Motor neuron (in vitro differentiated cells): ENCODE measurements at regions not wholly inside any gene's neighbourhood (a gene's known extent, or its start where the extent isn't known, plus 50 kb on each side); places are given as distances from the start of the nearest gene placed in this dataset.
A peak's percentile ranks its signal among the peaks of the same experiment; 100 is the strongest.
"Not testable (repeated sequence)": the region's sequence is repeated elsewhere in the genome, so short reads cannot be mapped to it uniquely, and the experiment has no call there.

Source experiments
- ATAC-seq, 8 experiments: fragments of 200-7000 bp; cut with Tn5 transposase; replicated peaks in 6 of 8; 2 replicates each; pipeline ENCODE4 v1.8.0; 2021; ENCODE audit warnings: mild to moderate bottlenecking in 8 of 8, moderate library complexity in 8 of 8
- H3K27ac ChIP-seq, 2 donors: fragments of 250-450 bp; sonication (Bioruptor Pico); 2 replicates each; pipeline ENCODE4 v1.9.0; 2021; ENCODE audit warnings: antibody characterized with exemption in 2 of 2, mild to moderate bottlenecking in 2 of 2, moderate library complexity in 1 of 2
- H3K4me1 ChIP-seq, 2 donors: fragments of 250-450 bp; sonication (Bioruptor Pico); replicated peaks in 1 of 2; 2 replicates each; pipeline ENCODE4 v1.6.1; 2021; ENCODE audit warnings: antibody characterized with exemption in 2 of 2, mild to moderate bottlenecking in 2 of 2, moderate library complexity in 1 of 2
- H3K4me3 ChIP-seq, 5 donors: fragments of 250-450 bp; sonication (Bioruptor Pico); 2 replicates each; pipeline ENCODE4 v1.9.0; 2021; ENCODE audit warnings: antibody characterized with exemption in 5 of 5, mild to moderate bottlenecking in 5 of 5, moderate library complexity in 4 of 5
- WGBS, 10 experiments: fragments of 450-650 bp; shearing (Covaris generic); methylation state at CpG; one replicate each; pipeline ENCODE4 v1.0.0; 2022; 5-methylcytosine and 5-hydroxymethylcytosine counted together
- in situ Hi-C, 9 experiments: fragments of 400-800 bp; cut with MboI; loops; one replicate each; pipeline ENCODE4 v1.15.0; 2021; ENCODE audit warnings: low sequenced_read_pairs in 9 of 9, low pct_unique_long_range_greater_than_20kb in 2 of 9; ENCODE audit not compliant: unreplicated experiment in 9 of 9

- in situ Hi-C loops = loop anchor here in 6 of 9 experiments (10.0 to 25.0 kb wide), 4 partner anchors 125 to 203 kb away; partner anchors contain the start of gene APC (in 3 of the 6)
- WGBS, 10 experiments = 57 to 100% (median 100%) methylated on average over 1 to 2 of the region's 2 CpGs; no CpG with 5 or more reads in 3 of the 10 experiments
These were observed 140.4 kb upstream of the EPB41L4A start for GRCh38 chr5:112559501-112559900.

DNA sequence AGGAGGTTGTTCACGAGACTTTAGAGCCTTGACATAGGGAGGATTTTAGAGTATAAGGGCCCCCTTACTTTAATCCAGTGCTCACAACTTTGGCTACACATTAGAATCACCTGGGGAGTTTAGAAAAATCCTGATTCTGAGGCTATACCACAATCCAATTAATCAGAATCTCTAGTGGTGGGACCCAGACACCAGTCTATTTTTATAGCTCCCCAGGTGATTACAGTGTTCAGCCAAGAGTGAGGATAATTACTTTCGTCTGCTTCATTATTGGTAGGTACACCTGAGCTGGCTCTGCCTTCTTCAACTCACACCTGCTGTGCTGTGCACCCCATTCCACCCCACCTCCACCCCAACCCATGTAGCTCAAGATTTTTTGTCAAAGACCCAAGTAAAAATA, 141.3 kb upstream of the EPB41L4A start:
- no peak for ATAC-seq
- Histone ChIP-seq H3K4me1 (no peaks in the 10 kb centered on the region), H3K27ac (no peak overlapping the region), H3K4me3 (no peak overlapping the region)
- WGBS, 10 experiments = 40 to 100% (median 75%) methylated on average over 1 to 2 of the region's 2 CpGs; no CpG with 5 or more reads in 3 of the 10 experiments
- in situ Hi-C loops = loop anchor here in 4 of 9 experiments (25.0 kb wide), 2 partner anchors 177 to 202 kb away; partner anchors contain the start of gene APC (in 3 of the 4)

More at GRCh38 chr5:112559501-112559900, 140.4 kb upstream of the EPB41L4A start:
- H3K4me1 ChIP-seq, H3K4me3 ChIP-seq, H3K27ac ChIP-seq, ATAC-seq: not testable (repeated sequence)

DNA sequence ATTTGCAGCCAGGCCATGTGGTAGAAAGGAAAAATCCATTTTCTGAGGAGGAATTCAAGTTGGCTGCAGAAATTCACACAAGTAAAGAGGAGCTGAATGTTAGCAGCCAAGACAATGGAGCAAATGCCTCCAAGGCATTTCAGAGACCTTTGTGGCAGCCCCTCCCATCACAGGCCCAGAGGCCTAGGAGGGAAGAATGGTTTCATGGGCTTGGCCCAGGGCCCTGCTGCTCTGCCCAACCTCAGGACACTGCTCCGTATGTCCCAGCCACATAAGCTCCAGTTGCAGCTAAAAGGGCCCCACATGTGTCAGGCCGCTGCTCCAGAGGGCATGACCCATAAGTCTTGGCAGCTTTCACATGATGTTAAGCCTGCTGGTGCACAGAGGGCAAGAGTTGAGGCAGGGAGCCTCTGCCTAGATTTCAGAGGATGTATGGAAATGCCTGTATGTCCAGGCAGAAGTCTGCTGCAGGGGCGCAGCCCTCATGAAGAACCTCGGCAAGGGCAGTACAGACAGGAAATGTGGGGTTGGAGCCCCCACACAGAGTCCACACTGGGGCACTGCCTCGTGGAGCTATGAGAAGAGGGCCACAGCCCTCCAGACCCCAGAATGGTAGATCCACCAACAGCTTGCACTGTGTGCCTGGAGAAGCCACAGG, 144.2 kb upstream of the EPB41L4A start:
- WGBS, 10 experiments = 0 to 100% (median 50%) methylated on average over 1 to 3 of the region's 5 CpGs; no CpG with 5 or more reads in 5 of the 10 experiments
- no peak for ATAC-seq
- in situ Hi-C loops = loop anchor here in 4 of 9 experiments (25.0 kb wide), 2 partner anchors 174 to 199 kb away; partner anchors contain the start of gene APC (in 3 of the 4)
- no peak overlapping the region for H3K27ac ChIP-seq
- H3K4me3 ChIP-seq = no peak overlapping the region
- H3K4me1 ChIP-seq = no peaks in the 10 kb centered on the region

GRCh38 chr5:112566251-112566650, 147.2 kb upstream of the EPB41L4A start:
- in situ Hi-C loops = loop anchor here in 4 of 9 experiments (25.0 kb wide), 2 partner anchors 171 to 196 kb away; partner anchors contain the start of gene APC (in 3 of the 4)
- H3K27ac ChIP-seq = no peak overlapping the region
- H3K4me1 ChIP-seq = no peaks in the 10 kb centered on the region
- H3K4me3 ChIP-seq = no peak overlapping the region
- no peak for ATAC-seq
- 89 to 100% (median 95%) methylated on average over 1 of the region's 1 CpG; no CpG with 5 or more reads in 6 of the 10 experiments for WGBS, 10 experiments

DNA sequence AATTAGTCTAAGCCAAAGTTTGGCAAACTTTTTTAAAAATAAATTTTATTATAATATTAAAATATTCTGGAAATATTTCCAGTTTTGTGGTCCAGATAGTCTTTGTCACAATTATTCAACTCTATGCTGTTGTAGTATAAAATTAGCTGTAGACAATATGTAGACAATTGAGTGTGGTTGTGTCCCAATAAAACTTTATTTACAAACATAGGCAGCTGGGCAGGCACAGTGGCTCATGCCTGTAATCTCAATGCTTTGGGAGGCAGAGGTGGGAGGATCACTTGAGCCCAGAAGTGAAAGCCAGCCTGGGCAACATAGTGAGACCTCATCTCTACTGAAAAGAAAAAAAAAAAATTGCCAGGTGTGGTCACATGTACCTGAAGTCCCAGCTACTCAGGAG, 150.5 kb upstream of the EPB41L4A start:
- in situ Hi-C loops = loop anchor here in 4 of 9 experiments (25.0 kb wide), 2 partner anchors 168 to 193 kb away; partner anchors contain the start of gene APC (in 3 of the 4)
- H3K4me3 ChIP-seq = no peak overlapping the region
- no peak overlapping the region for H3K27ac ChIP-seq
- no peaks in the 10 kb centered on the region for H3K4me1 ChIP-seq
- no peak for ATAC-seq

- 50 to 100% (median 90%) methylated on average over 1 to 2 of the region's 4 CpGs; no CpG with 5 or more reads in 7 of the 10 experiments for WGBS, 10 experiments
- in situ Hi-C loops = loop anchor here in 4 of 9 experiments (25.0 kb wide), 2 partner anchors 166 to 191 kb away; partner anchors contain the start of gene APC (in 3 of the 4)
- no peak overlapping the region for H3K27ac ChIP-seq
- no peak for ATAC-seq
- H3K4me1 ChIP-seq = peaks cover 0 to 3% of the 10 kb centered on the region in 2 donors
- H3K4me3 ChIP-seq = no peak overlapping the region
These were observed 151.8 kb upstream of the EPB41L4A start for GRCh38 chr5:112570708-112571444.

DNA sequence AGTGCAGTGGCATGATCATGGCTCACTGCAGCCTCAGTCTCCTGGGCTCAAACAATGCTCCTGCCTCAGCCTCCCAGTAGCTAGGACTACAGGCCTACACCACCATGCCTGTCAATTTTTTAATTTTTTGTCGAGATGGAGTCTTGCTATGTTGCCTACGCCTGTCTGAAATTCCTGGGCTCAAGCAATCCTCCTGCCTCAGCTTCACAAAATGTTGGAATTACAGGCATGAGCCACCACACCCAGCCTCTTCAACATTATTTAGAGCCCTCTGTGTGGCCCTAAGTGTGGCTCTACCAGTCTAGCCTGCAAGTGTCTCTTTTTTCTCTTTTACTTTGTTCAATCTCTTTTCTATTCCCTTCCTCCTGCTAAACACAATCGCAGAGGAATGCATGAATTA, 154.4 kb upstream of the EPB41L4A start:
- Histone ChIP-seq H3K4me3 (no peak overlapping the region), H3K4me1 (peaks cover 0 to 3% of the 10 kb centered on the region in 2 donors), H3K27ac (no peak overlapping the region)
- in situ Hi-C loops = loop anchor here in 4 of 9 experiments (25.0 kb wide), 2 partner anchors 164 to 189 kb away; partner anchors contain the start of gene APC (in 3 of the 4)
- ATAC-seq = no peak
- 15 to 100% (median 86%) methylated on average over 1 to 2 of the region's 3 CpGs for WGBS, 10 experiments

DNA sequence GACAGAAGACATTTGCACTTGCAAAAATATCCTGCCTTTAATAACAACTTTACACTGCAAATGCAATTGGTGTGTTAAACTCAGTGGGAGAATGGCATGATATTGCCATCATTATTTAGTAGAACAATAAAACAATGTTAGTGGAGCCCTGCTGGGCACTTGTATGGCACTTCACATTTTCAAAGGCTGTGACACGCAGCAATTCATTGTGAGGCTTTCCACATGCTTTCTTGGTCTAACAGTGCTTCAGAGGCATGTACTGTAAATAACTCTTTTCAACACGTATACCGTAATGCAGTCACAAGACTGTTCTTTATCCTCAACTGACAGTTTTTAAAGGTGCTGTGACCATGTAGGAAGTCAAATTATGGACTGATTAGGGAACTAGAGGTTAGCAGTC, 155.5 kb upstream of the EPB41L4A start:
- WGBS, 10 experiments = 4 to 100% (median 48%) methylated on average over 1 to 3 of the region's 3 CpGs; no CpG with 5 or more reads in 2 of the 10 experiments
- in situ Hi-C loops = loop anchor here in 4 of 9 experiments (25.0 kb wide), 2 partner anchors 163 to 188 kb away; partner anchors contain the start of gene APC (in 3 of the 4)

DNA sequence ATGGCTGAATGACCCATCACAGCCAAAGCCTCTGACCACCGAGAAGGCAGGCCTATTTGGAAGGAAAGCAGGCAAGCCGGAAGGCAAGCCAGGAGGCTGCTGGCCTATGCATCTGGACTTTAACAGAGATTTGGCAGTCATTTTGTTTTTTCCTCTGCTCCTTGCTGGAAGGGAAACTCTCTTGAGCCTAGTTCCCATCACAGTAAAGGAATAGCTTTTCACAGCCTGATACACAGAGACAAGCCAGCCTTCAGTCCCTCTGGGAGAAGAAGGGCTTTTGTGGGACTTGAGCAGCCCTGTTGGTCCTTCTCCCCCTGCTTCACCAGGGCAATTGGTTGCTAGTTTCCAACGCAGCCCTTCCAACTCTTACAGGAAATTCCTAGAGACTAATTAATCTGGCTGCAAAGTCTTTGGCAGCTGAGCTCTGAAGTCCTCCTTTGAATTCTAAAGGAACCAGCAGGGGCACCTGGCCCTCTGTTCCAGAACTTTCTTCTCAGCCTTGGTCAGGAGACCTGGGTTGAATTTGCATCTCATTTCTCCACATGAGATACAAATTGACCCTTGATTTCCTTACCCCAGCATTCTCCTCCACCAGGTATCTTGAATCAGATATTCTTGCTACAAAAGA, 157.3 kb upstream of the EPB41L4A start:
- Histone ChIP-seq H3K4me1 (peaks cover 0 to 3% of the 10 kb centered on the region in 2 donors), H3K4me3 (no peak overlapping the region), H3K27ac (no peak overlapping the region)
- in situ Hi-C loops = no loop called here
- ATAC-seq = peak in 1 of 8 experiments; percentile 9
- 24 to 100% (median 42%) methylated on average over 1 to 3 of the region's 3 CpGs; no CpG with 5 or more reads in 5 of the 10 experiments for WGBS, 10 experiments

More for the DNA sequence above, 155.5 kb upstream of the EPB41L4A start:
- Histone ChIP-seq H3K27ac (no peak overlapping the region), H3K4me3 (no peak overlapping the region), H3K4me1 (peaks cover 0 to 3% of the 10 kb centered on the region in 2 donors)
- peak in 3 of 8 experiments; percentile 41 to 69 (median 52) for ATAC-seq

DNA sequence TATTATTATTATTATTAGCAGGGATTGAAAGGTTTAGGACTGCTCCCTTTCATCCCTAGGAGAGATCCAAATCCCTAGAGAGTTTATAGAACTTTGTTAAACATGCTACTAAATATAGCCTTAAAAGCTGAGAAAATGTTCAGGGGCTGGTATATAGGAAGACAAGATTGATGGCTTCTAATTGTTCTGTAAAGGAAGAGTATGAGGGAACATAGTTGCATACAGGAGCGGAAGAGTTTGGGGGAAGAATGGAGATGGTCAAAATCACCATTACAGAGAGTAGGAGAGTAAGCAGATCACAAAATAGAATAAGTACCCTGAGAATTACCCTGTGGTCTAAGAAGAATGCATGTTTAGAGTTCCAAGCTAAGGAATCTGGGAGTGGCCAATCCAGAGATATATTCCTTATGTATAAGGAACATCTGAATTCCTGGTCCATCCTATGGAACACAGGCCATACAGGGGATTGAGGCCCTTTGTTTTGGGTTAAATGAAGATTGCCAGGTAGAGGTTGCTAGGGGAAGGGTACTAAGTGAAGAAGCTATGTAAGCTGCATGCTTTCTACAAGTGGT, 158.0 kb upstream of the APC start:
- Histone ChIP-seq H3K27ac (no peak overlapping the region), H3K4me1 (peaks cover 0 to 3% of the 10 kb centered on the region in 2 donors), H3K4me3 (no peak overlapping the region)
- peak in 2 of 8 experiments; percentile 11 to 63 for ATAC-seq
- in situ Hi-C loops = no loop called here
- 17 to 100% (median 44%) methylated on average over 1 of the region's 1 CpG; no CpG with 5 or more reads in 1 of the 10 experiments for WGBS, 10 experiments

- no peak overlapping the region for H3K4me3 ChIP-seq
- no peak for ATAC-seq
- in situ Hi-C loops = no loop called here
- WGBS, 10 experiments = 18 to 100% (median 86%) methylated on average over 1 to 7 of the region's 9 CpGs; no CpG with 5 or more reads in 3 of the 10 experiments
- no peaks in the 10 kb centered on the region for H3K4me1 ChIP-seq
- no peak overlapping the region for H3K27ac ChIP-seq
These were observed 155.8 kb upstream of the APC start for GRCh38 chr5:112581811-112582320.

DNA sequence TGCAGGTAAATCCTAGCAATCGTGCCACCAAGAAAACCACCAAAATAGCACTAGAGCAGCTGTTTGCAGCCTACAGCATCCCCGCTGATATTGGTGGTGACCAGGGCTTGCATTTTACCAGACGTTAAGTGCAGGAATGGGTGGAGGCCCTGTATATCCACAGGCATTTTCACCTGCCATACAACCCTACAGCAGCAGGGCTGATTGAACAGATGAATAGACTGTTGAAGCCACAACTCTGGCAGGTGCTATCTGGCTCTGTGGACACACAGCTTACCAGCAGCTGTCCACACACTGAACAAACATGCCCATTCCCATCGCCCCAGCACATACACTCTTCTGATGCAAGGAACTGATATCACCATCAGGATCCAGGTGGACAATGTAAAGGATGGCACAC, 154.5 kb upstream of the APC start:
- in situ Hi-C loops = no loop called here
- WGBS, 10 experiments = 29 to 84% (median 77%) methylated on average over 1 to 4 of the region's 4 CpGs; no CpG with 5 or more reads in 5 of the 10 experiments
- Histone ChIP-seq H3K4me1 (no peaks in the 10 kb centered on the region), H3K4me3 (no peak overlapping the region), H3K27ac (no peak overlapping the region)
- ATAC-seq = no peak
